Stimulated activated naive B cell treated with anti-CD40 and anti-IgM and Interleukin-4, amounts not matched to agents 10 μg/mL and 1 μg/mL and 100 μg/mL, for 72 hours (primary cell): ENCODE measurements at regions not wholly inside any gene's neighbourhood (a gene's known extent, or its start where the extent isn't known, plus 50 kb on each side); places are given as distances from the start of the nearest gene placed in this dataset.

Experiments
- ATAC-seq, 2 donors: fragments of 150-1000 bp; cut with Tn5 transposase; replicated peaks; 2 replicates each; pipeline ENCODE4 v1.10.0; 2021; ENCODE audit warnings: moderate library complexity in 1 of 2
- DNase-seq: peaks from one replicate; pipeline ENCODE4 v3.0.0; 2021
- H3K27ac Mint-ChIP-seq: one replicate; pipeline ENCODE4 v1.8.0; 2022; ENCODE audit warnings: mild to moderate bottlenecking, mixed read lengths
- H3K27me3 Mint-ChIP-seq, 2 donors: one replicate each; pipeline ENCODE4 v1.8.0; 2022; ENCODE audit warnings: mixed read lengths in 2 of 2
- H3K36me3 Mint-ChIP-seq, 2 donors: one replicate each; pipeline ENCODE4 v1.8.0; 2022; ENCODE audit warnings: mixed read lengths in 2 of 2, mild to moderate bottlenecking in 1 of 2
- H3K4me1 Mint-ChIP-seq, 2 donors: one replicate each; pipeline ENCODE4 v1.8.0; 2022; ENCODE audit warnings: mixed read lengths in 2 of 2, mild to moderate bottlenecking in 1 of 2
- H3K4me3 Mint-ChIP-seq, 2 donors: one replicate each; pipeline ENCODE4 v1.8.0; 2022; ENCODE audit warnings: mild to moderate bottlenecking in 2 of 2, mixed read lengths in 2 of 2, moderate library complexity in 1 of 2
- H3K9me3 Mint-ChIP-seq, 2 donors: one replicate each; pipeline ENCODE4 v1.8.0; 2022; ENCODE audit warnings: mixed read lengths in 2 of 2, mild to moderate bottlenecking in 1 of 2

- Mint-ChIP-seq H3K9me3 (peaks cover 0 to 6% of the 10 kb centered on the region in 2 donors), H3K27me3 (peaks cover 0 to 4% of the 10 kb centered on the region in 2 donors), H3K27ac (no peak overlapping the region), H3K4me3 (no peak overlapping the region), H3K36me3 (no peaks in the 10 kb centered on the region), H3K4me1 (no peaks in the 10 kb centered on the region)
- DNase-seq = no peak
- ATAC-seq = no peak
Observed at GRCh38 chr9:88051138-88051537, 76.8 kb upstream of the CDK20 start.

GRCh38 chr9:88049677-88050307, 75.5 kb upstream of the CDK20 start:
- Mint-ChIP-seq H3K27ac (no peak overlapping the region), H3K27me3 (peaks cover 0 to 4% of the 10 kb centered on the region in 2 donors), H3K36me3 (no peaks in the 10 kb centered on the region), H3K9me3 (peaks cover 0 to 3% of the 10 kb centered on the region in 2 donors), H3K4me3 (no peak overlapping the region), H3K4me1 (no peaks in the 10 kb centered on the region)
- DNase-seq (no peak), ATAC-seq (no peak)

- DNase-seq (no peak), ATAC-seq (no peak)
- Mint-ChIP-seq H3K36me3 (no peaks in the 10 kb centered on the region), H3K4me3 (no peak overlapping the region), H3K4me1 (no peaks in the 10 kb centered on the region), H3K27me3 (peaks cover 4 to 8% of the 10 kb centered on the region in 2 donors), H3K27ac (no peak overlapping the region), H3K9me3 (peaks cover 11 to 14% of the 10 kb centered on the region in 2 donors)
Observed at GRCh38 chr9:88046542-88046941, 72.2 kb upstream of the CDK20 start.

- Mint-ChIP-seq H3K9me3 (peaks cover 11 to 14% of the 10 kb centered on the region in 2 donors), H3K27me3 (peaks cover 4 to 8% of the 10 kb centered on the region in 2 donors), H3K27ac (no peak overlapping the region), H3K36me3 (no peaks in the 10 kb centered on the region), H3K4me3 (no peak overlapping the region), H3K4me1 (no peaks in the 10 kb centered on the region)
- DNase-seq (no peak), ATAC-seq (no peak)
Observed at GRCh38 chr9:88045686-88046085, 71.4 kb upstream of the CDK20 start.

- no peak for ATAC-seq
- no peak for DNase-seq
Observed at GRCh38 chr9:88044200-88044599, 69.9 kb upstream of the CDK20 start.

GRCh38 chr9:88043647-88044046, 69.3 kb upstream of the CDK20 start:
- no peak overlapping the region for H3K4me3 Mint-ChIP-seq
- H3K27me3 Mint-ChIP-seq = peaks cover 4 to 5% of the 10 kb centered on the region in 2 donors
- H3K27ac Mint-ChIP-seq = no peak overlapping the region
- H3K4me1 Mint-ChIP-seq = no peaks in the 10 kb centered on the region
- no peaks in the 10 kb centered on the region for H3K36me3 Mint-ChIP-seq
- ATAC-seq = no peak
- H3K9me3 Mint-ChIP-seq = peaks cover 11 to 22% of the 10 kb centered on the region in 2 donors
- no peak for DNase-seq

More at GRCh38 chr9:88044200-88044599, 69.9 kb upstream of the CDK20 start:
- Mint-ChIP-seq H3K4me1 (no peaks in the 10 kb centered on the region), H3K9me3 (peaks cover 11 to 17% of the 10 kb centered on the region in 2 donors), H3K27me3 (peaks cover 4 to 5% of the 10 kb centered on the region in 2 donors), H3K4me3 (no peak overlapping the region), H3K36me3 (no peaks in the 10 kb centered on the region), H3K27ac (no peak overlapping the region)

- H3K9me3 Mint-ChIP-seq = peaks cover 20 to 30% of the 10 kb centered on the region in 2 donors
Observed at GRCh38 chr9:88041447-88041846, 67.1 kb upstream of the CDK20 start.

GRCh38 chr9:88037285-88037845, 63.0 kb upstream of the CDK20 start:
- Mint-ChIP-seq H3K36me3 (peaks cover 0 to 3% of the 10 kb centered on the region in 2 donors), H3K9me3 (peaks cover 13 to 21% of the 10 kb centered on the region in 2 donors), H3K4me3 (no peak overlapping the region), H3K4me1 (no peaks in the 10 kb centered on the region), H3K27ac (no peak overlapping the region), H3K27me3 (peaks cover 8 to 9% of the 10 kb centered on the region in 2 donors)
- ATAC-seq (no peak), DNase-seq (no peak)

More at GRCh38 chr9:88041447-88041846, 67.1 kb upstream of the CDK20 start:
- ATAC-seq (no peak), DNase-seq (no peak)
- Mint-ChIP-seq H3K36me3 (no peaks in the 10 kb centered on the region), H3K27ac (no peak overlapping the region), H3K4me1 (no peaks in the 10 kb centered on the region), H3K27me3 (peaks cover 4 to 5% of the 10 kb centered on the region in 2 donors), H3K4me3 (no peak overlapping the region)

- Mint-ChIP-seq H3K4me3 (no peak overlapping the region), H3K36me3 (peaks cover 0 to 3% of the 10 kb centered on the region in 2 donors), H3K27ac (no peak overlapping the region), H3K4me1 (no peaks in the 10 kb centered on the region), H3K9me3 (peaks cover 13 to 21% of the 10 kb centered on the region in 2 donors), H3K27me3 (peaks cover 5 to 13% of the 10 kb centered on the region in 2 donors)
- ATAC-seq (no peak), DNase-seq (no peak)
Observed at GRCh38 chr9:88034964-88035363, 60.6 kb upstream of the CDK20 start.

GRCh38 chr9:88033359-88033702, 59.0 kb upstream of the CDK20 start:
- ATAC-seq (no peak), DNase-seq (no peak)
- H3K27me3 Mint-ChIP-seq = peaks cover 7 to 13% of the 10 kb centered on the region in 2 donors
- H3K27ac Mint-ChIP-seq = no peak overlapping the region
- peaks cover 0 to 3% of the 10 kb centered on the region in 2 donors for H3K36me3 Mint-ChIP-seq
- H3K4me3 Mint-ChIP-seq = no peak overlapping the region
- peaks cover 13% of the 10 kb centered on the region in 2 donors for H3K9me3 Mint-ChIP-seq
- no peaks in the 10 kb centered on the region for H3K4me1 Mint-ChIP-seq

GRCh38 chr9:88028338-88028737, 54.0 kb upstream of the CDK20 start:
- H3K36me3 Mint-ChIP-seq = no peaks in the 10 kb centered on the region
- no peak overlapping the region for H3K27ac Mint-ChIP-seq
- no peaks in the 10 kb centered on the region for H3K9me3 Mint-ChIP-seq
- no peak overlapping the region for H3K4me3 Mint-ChIP-seq
- peaks cover 10 to 12% of the 10 kb centered on the region in 2 donors for H3K27me3 Mint-ChIP-seq
- no peaks in the 10 kb centered on the region for H3K4me1 Mint-ChIP-seq
- ATAC-seq (no peak), DNase-seq (no peak)

- no peaks in the 10 kb centered on the region for H3K9me3 Mint-ChIP-seq
- DNase-seq = no peak
- no peaks in the 10 kb centered on the region for H3K36me3 Mint-ChIP-seq
- no peak overlapping the region for H3K4me3 Mint-ChIP-seq
- no peaks in the 10 kb centered on the region for H3K4me1 Mint-ChIP-seq
- H3K27ac Mint-ChIP-seq = no peak overlapping the region
- no peak for ATAC-seq
- H3K27me3 Mint-ChIP-seq = peaks cover under 1 to 5% of the 10 kb centered on the region in 2 donors
Observed at GRCh38 chr9:88026118-88026479, 51.8 kb upstream of the CDK20 start.

- Mint-ChIP-seq H3K9me3 (no peaks in the 10 kb centered on the region), H3K4me1 (no peaks in the 10 kb centered on the region), H3K27me3 (peaks cover 5% of the 10 kb centered on the region in 2 donors), H3K27ac (no peak overlapping the region), H3K4me3 (no peak overlapping the region), H3K36me3 (no peaks in the 10 kb centered on the region)
- DNase-seq (no peak), ATAC-seq (no peak)
Observed at GRCh38 chr9:88025411-88026117, 51.2 kb upstream of the CDK20 start.

- peaks cover 5% of the 10 kb centered on the region in 2 donors for H3K27me3 Mint-ChIP-seq
- DNase-seq = no peak
- no peaks in the 10 kb centered on the region for H3K36me3 Mint-ChIP-seq
- ATAC-seq = no peak
- H3K4me3 Mint-ChIP-seq = no peak overlapping the region
- no peak overlapping the region for H3K27ac Mint-ChIP-seq
- no peaks in the 10 kb centered on the region for H3K4me1 Mint-ChIP-seq
- H3K9me3 Mint-ChIP-seq = no peaks in the 10 kb centered on the region
Observed at GRCh38 chr9:88024896-88025295, 50.6 kb upstream of the CDK20 start.
